Left forelimb (tissue), 1 donor: ENCODE measurements at regions not wholly inside any gene's neighbourhood (a gene's known extent, or its start where the extent isn't known, plus 50 kb on each side); places are given as distances from the start of the nearest gene placed in this dataset.
"Not testable (repeated sequence)": the region's sequence is repeated elsewhere in the genome, so short reads cannot be mapped to it uniquely, and the experiment has no call there.

Experiments used
- DNase-seq: peaks from one replicate; pipeline ENCODE4 v3.0.0-alpha.2; 2018; ENCODE audit warnings: low spot score

- no peak for DNase-seq
Observed at GRCh38 chr4:28310926-28311325, 1450.3 kb downstream of the STIM2 start.

GRCh38 chr4:28312497-28312896 is 1451.9 kb downstream of the STIM2 start:
- DNase-seq = not testable (repeated sequence)

- no peak for DNase-seq
Observed at GRCh38 chr4:28313729-28314713, 1453.4 kb downstream of the STIM2 start.

GRCh38 chr4:28317221-28317620 is 1456.6 kb downstream of the STIM2 start:
- DNase-seq = no peak

- DNase-seq = no peak
Observed at GRCh38 chr4:28334249-28334648, 1473.6 kb downstream of the STIM2 start.

GRCh38 chr4:28341784-28342183 is 1481.1 kb downstream of the STIM2 start:
- no peak for DNase-seq

- no peak for DNase-seq
Observed at GRCh38 chr4:28350485-28350884, 1489.8 kb downstream of the STIM2 start.

GRCh38 chr4:28351102-28351501 is 1490.5 kb downstream of the STIM2 start:
- DNase-seq = no peak

- DNase-seq = no peak
Observed at GRCh38 chr4:28351826-28352225, 1491.2 kb downstream of the STIM2 start.

- DNase-seq = no peak
Observed at GRCh38 chr4:28354880-28355656, 1494.4 kb downstream of the STIM2 start.

GRCh38 chr4:28357990-28358389 is 1497.3 kb downstream of the STIM2 start:
- DNase-seq = no peak

GRCh38 chr4:28358606-28359005 is 1498.0 kb downstream of the STIM2 start:
- DNase-seq = no peak

- DNase-seq = no peak
Observed at GRCh38 chr4:28360681-28361080, 1500.0 kb downstream of the STIM2 start.

- DNase-seq = no peak
Observed at GRCh38 chr4:28362169-28362568, 1501.5 kb downstream of the STIM2 start.

- no peak for DNase-seq
Observed at GRCh38 chr4:28369499-28369898, 1508.9 kb downstream of the STIM2 start.

GRCh38 chr4:28373191-28373590 is 1512.5 kb downstream of the STIM2 start:
- no peak for DNase-seq

GRCh38 chr4:28373601-28374000 is 1513.0 kb downstream of the STIM2 start:
- DNase-seq = no peak

GRCh38 chr4:28378109-28378830 is 1517.6 kb downstream of the STIM2 start:
- no peak for DNase-seq

- DNase-seq = no peak
Observed at GRCh38 chr4:28385801-28386200, 1525.2 kb downstream of the STIM2 start.

- no peak for DNase-seq
Observed at GRCh38 chr4:28386776-28387175, 1526.1 kb downstream of the STIM2 start.

- DNase-seq = no peak
Observed at GRCh38 chr4:28388471-28388870, 1527.8 kb downstream of the STIM2 start.

- DNase-seq = no peak
Observed at GRCh38 chr4:28391877-28392276, 1531.2 kb downstream of the STIM2 start.
